Naive thymus-derived CD4-positive, alpha-beta T cell (primary cell): ENCODE measurements at regions not wholly inside any gene's neighbourhood (a gene's known extent, or its start where the extent isn't known, plus 50 kb on each side); places are given as distances from the start of the nearest gene placed in this dataset.

Experiments
- ATAC-seq: fragments of 150-1000 bp; cut with Tn5 transposase; 2 replicates; pipeline ENCODE4 v1.10.0; 2021; ENCODE audit warnings: mild to moderate bottlenecking, moderate library complexity
- CTCF ChIA-PET: fragments of 350-600 bp; sonication (Branson Sonifier 250); formaldehyde crosslinking; loops from one replicate; lab custom pipeline; 2021; ENCODE audit warnings: antibody characterized with exemption; lab: Charles Lee
- POLR2A ChIA-PET: fragments of 350-600 bp; sonication (Branson Sonifier 250); formaldehyde crosslinking; loops from one replicate; lab custom pipeline; 2021; ENCODE audit warnings: antibody characterized with exemption, inconsistent platforms; lab: Charles Lee
- DNase-seq, 9 donors: peaks; one replicate each; pipeline versions ENCODE4 v3.0.0 to v3.0.0-alpha.2; 2020 to 2022; ENCODE audit warnings: mixed read lengths in 1 of 9
- H3K27ac ChIP-seq: one replicate; pipeline ENCODE4 v1.7.0; 2013; ENCODE audit warnings: mild to moderate bottlenecking, low read depth, low read length, moderate library complexity
- H3K27me3 ChIP-seq, 2 donors: one replicate each; pipeline ENCODE4 v1.7.0; 2013; ENCODE audit warnings: low read length in 2 of 2, mild to moderate bottlenecking in 2 of 2, moderate library complexity in 2 of 2; ENCODE audit not compliant: control insufficient read depth in 2 of 2, insufficient read depth in 2 of 2
- H3K36me3 ChIP-seq, 3 experiments: 1 replicate in 2 of 3; 2 replicates in 1 of 3; pipeline ENCODE4 v1.7.0; 2013; ENCODE audit warnings: low read length in 3 of 3, mild to moderate bottlenecking in 3 of 3, moderate library complexity in 1 of 3; ENCODE audit not compliant: insufficient read depth in 3 of 3, control insufficient read depth in 2 of 3
- H3K4me1 ChIP-seq, 2 donors: one replicate each; pipeline ENCODE4 v1.7.0; 2013; ENCODE audit warnings: low read length in 2 of 2, mild to moderate bottlenecking in 2 of 2, moderate library complexity in 1 of 2; ENCODE audit not compliant: control insufficient read depth in 2 of 2, insufficient read depth in 2 of 2
- H3K4me3 ChIP-seq: 2 replicates; pipeline ENCODE4 v1.7.0; 2013; ENCODE audit warnings: mild to moderate bottlenecking, low read length
- H3K9me3 ChIP-seq, 3 experiments: 1 replicate in 2 of 3; 2 replicates in 1 of 3; pipeline ENCODE4 v1.7.0; 2013; ENCODE audit warnings: low read length in 3 of 3; ENCODE audit not compliant: control insufficient read depth in 2 of 3
- H3K27ac Mint-ChIP-seq, 9 donors: one replicate each; pipeline ENCODE4 v1.8.0; 2020 to 2022; ENCODE audit warnings: mixed read lengths in 9 of 9, mild to moderate bottlenecking in 8 of 9, moderate library complexity in 5 of 9, inconsistent platforms in 2 of 9
- H3K27me3 Mint-ChIP-seq, 5 donors: one replicate each; pipeline ENCODE4 v1.8.0; 2021 to 2022; ENCODE audit warnings: mixed read lengths in 5 of 5, mild to moderate bottlenecking in 1 of 5
- H3K36me3 Mint-ChIP-seq, 5 donors: one replicate each; pipeline ENCODE4 v1.8.0; 2020 to 2022; ENCODE audit warnings: mixed read lengths in 5 of 5, mild to moderate bottlenecking in 3 of 5, inconsistent platforms in 1 of 5
- H3K4me1 Mint-ChIP-seq, 7 donors: one replicate each; pipeline ENCODE4 v1.8.0; 2020 to 2022; ENCODE audit warnings: mixed read lengths in 7 of 7, mild to moderate bottlenecking in 3 of 7, inconsistent platforms in 1 of 7
- H3K4me3 Mint-ChIP-seq, 10 donors: one replicate each; pipeline ENCODE4 v1.8.0; 2020 to 2022; ENCODE audit warnings: mild to moderate bottlenecking in 10 of 10, mixed read lengths in 10 of 10, moderate library complexity in 6 of 10, inconsistent platforms in 2 of 10
- H3K9me3 Mint-ChIP-seq, 11 donors: one replicate each; pipeline ENCODE4 v1.8.0; 2020 to 2022; ENCODE audit warnings: mixed read lengths in 11 of 11, mild to moderate bottlenecking in 4 of 11, inconsistent platforms in 1 of 11, moderate library complexity in 1 of 11
- intact Hi-C, 2 donors: fragments of 100-400 bp; cut with micrococcal nuclease; formaldehyde crosslinking; loops; one replicate each; pipeline ENCODE4 v1.15.1; 2023

- peaks cover 0 to 1% (median 0%) of the 10 kb centered on the region in 11 donors for H3K9me3 Mint-ChIP-seq
- ATAC-seq (no peak), DNase-seq (no peak)
- H3K4me1 ChIP-seq, result no peaks in the 10 kb centered on the region
- H3K9me3 ChIP-seq, result no peaks in the 10 kb centered on the region
- no peaks in the 10 kb centered on the region for H3K36me3 ChIP-seq
- intact Hi-C loops, result no loop called here
- H3K4me3 Mint-ChIP-seq, result no peak overlapping the region
- H3K27ac ChIP-seq, result no peak overlapping the region
- peaks cover 0 to 18% (median 10%) of the 10 kb centered on the region in 5 donors for H3K27me3 Mint-ChIP-seq
- H3K36me3 Mint-ChIP-seq, result peaks cover 0 to under 1% (median 0%) of the 10 kb centered on the region in 5 donors
- no peaks in the 10 kb centered on the region for H3K4me1 Mint-ChIP-seq
- H3K4me3 ChIP-seq, result no peak overlapping the region
- CTCF ChIA-PET, result no interaction called here
- no peaks in the 10 kb centered on the region for H3K27me3 ChIP-seq
- POLR2A ChIA-PET, result no interaction called here
- no peak overlapping the region for H3K27ac Mint-ChIP-seq
Measured at GRCh38 chr1:157925419-157926166, 67.9 kb upstream of the KIRREL1 start.

- Histone ChIP-seq H3K27me3 (no peaks in the 10 kb centered on the region), H3K36me3 (no peaks in the 10 kb centered on the region), H3K27ac (no peak overlapping the region), H3K4me1 (no peaks in the 10 kb centered on the region), H3K4me3 (no peak overlapping the region), H3K9me3 (no peaks in the 10 kb centered on the region)
- Mint-ChIP-seq H3K36me3 (no peaks in the 10 kb centered on the region), H3K27me3 (peaks cover 0 to 10% (median 8%) of the 10 kb centered on the region in 5 donors), H3K4me3 (no peak overlapping the region), H3K9me3 (peaks cover 0 to 1% (median 0%) of the 10 kb centered on the region in 11 donors), H3K27ac (no peak overlapping the region), H3K4me1 (no peaks in the 10 kb centered on the region)
- CTCF ChIA-PET, result no interaction called here
- POLR2A ChIA-PET, result no interaction called here
- intact Hi-C loops, result no loop called here
- DNase-seq (no peak), ATAC-seq (no peak)
Measured at GRCh38 chr1:157932069-157932468, 61.4 kb upstream of the KIRREL1 start.

- Mint-ChIP-seq H3K27ac (no peak overlapping the region), H3K9me3 (no peaks in the 10 kb centered on the region), H3K4me3 (no peak overlapping the region), H3K36me3 (no peaks in the 10 kb centered on the region), H3K4me1 (no peaks in the 10 kb centered on the region), H3K27me3 (peaks cover 2 to 35% (median 23%) of the 10 kb centered on the region in 5 donors)
- H3K9me3 ChIP-seq, result no peaks in the 10 kb centered on the region
- ChIA-PET CTCF (interaction anchor here (1.1 kb wide), 1 partner anchor 9 kb away, joined by 3 read pairs; no protein-coding TSS in a partner anchor), POLR2A (no interaction called here)
- H3K36me3 ChIP-seq, result no peaks in the 10 kb centered on the region
- intact Hi-C loops, result no loop called here
- no peaks in the 10 kb centered on the region for H3K27me3 ChIP-seq
- no peaks in the 10 kb centered on the region for H3K4me1 ChIP-seq
- ATAC-seq (no peak), DNase-seq (no peak)
- H3K27ac ChIP-seq, result no peak overlapping the region
- no peak overlapping the region for H3K4me3 ChIP-seq
Measured at GRCh38 chr1:157937744-157938143, 55.7 kb upstream of the KIRREL1 start.

GRCh38 chr1:157941939-157942338, 51.5 kb upstream of the KIRREL1 start:
- no peaks in the 10 kb centered on the region for H3K9me3 Mint-ChIP-seq
- H3K27me3 ChIP-seq, result no peaks in the 10 kb centered on the region
- no peaks in the 10 kb centered on the region for H3K36me3 ChIP-seq
- ChIA-PET POLR2A (no interaction called here), CTCF (no interaction called here)
- intact Hi-C loops, result no loop called here
- DNase-seq, result no peak
- no peaks in the 10 kb centered on the region for H3K4me1 ChIP-seq
- H3K4me3 Mint-ChIP-seq, result no peak overlapping the region
- H3K4me1 Mint-ChIP-seq, result peaks cover 0 to 5% (median 0%) of the 10 kb centered on the region in 7 donors
- H3K27ac Mint-ChIP-seq, result no peak overlapping the region
- H3K27me3 Mint-ChIP-seq, result peaks cover 2 to 28% (median 21%) of the 10 kb centered on the region in 5 donors
- no peak overlapping the region for H3K4me3 ChIP-seq
- no peak for ATAC-seq
- H3K27ac ChIP-seq, result no peak overlapping the region
- H3K36me3 Mint-ChIP-seq, result no peaks in the 10 kb centered on the region
- no peaks in the 10 kb centered on the region for H3K9me3 ChIP-seq
